ENCODE measurements at regions not wholly inside any gene's neighbourhood (a gene's known extent, or its start where the extent isn't known, plus 50 kb on each side); places are given as distances from the start of the nearest gene placed in this dataset.
"Not testable (repeated sequence)": the region's sequence is repeated elsewhere in the genome, so short reads cannot be mapped to it uniquely, and the experiment has no call there.

GRCh38 chr12:67534046-67534445 lies 114.5 kb upstream of the DYRK2 start:
- no peak for DNase-seq (ENCODE audit: low read depth in 2 of 2)

GRCh38 chr12:67534681-67535080 lies 113.9 kb upstream of the DYRK2 start:
- no peak for DNase-seq (ENCODE audit: low read depth in 2 of 2)

- no peak for DNase-seq (ENCODE audit: low read depth in 2 of 2)
These were observed 113.4 kb upstream of the DYRK2 start for GRCh38 chr12:67535176-67535575.

GRCh38 chr12:67535971-67536370 lies 112.6 kb upstream of the DYRK2 start:
- DNase-seq (ENCODE audit: low read depth in 2 of 2): no peak

- no peak for DNase-seq (ENCODE audit: low read depth in 2 of 2)
These were observed 109.2 kb upstream of the DYRK2 start for GRCh38 chr12:67539329-67539728.

- no peak for DNase-seq (ENCODE audit: low read depth in 2 of 2)
These were observed 108.6 kb upstream of the DYRK2 start for GRCh38 chr12:67539946-67540345.

GRCh38 chr12:67540920-67541624 lies 107.5 kb upstream of the DYRK2 start:
- no peak for DNase-seq (ENCODE audit: low read depth in 2 of 2)

- DNase-seq (ENCODE audit: low read depth in 2 of 2): no peak
These were observed 106.9 kb upstream of the DYRK2 start for GRCh38 chr12:67541625-67541991.

- DNase-seq (ENCODE audit: low read depth in 2 of 2): no peak
These were observed 105.3 kb upstream of the DYRK2 start for GRCh38 chr12:67543021-67543770.

- no peak for DNase-seq (ENCODE audit: low read depth in 2 of 2)
These were observed 103.2 kb upstream of the DYRK2 start for GRCh38 chr12:67545298-67545697.

- DNase-seq (ENCODE audit: low read depth in 2 of 2): no peak
These were observed 101.8 kb upstream of the DYRK2 start for GRCh38 chr12:67546746-67547145.

GRCh38 chr12:67555075-67555717 lies 93.3 kb upstream of the DYRK2 start:
- not testable (repeated sequence) for DNase-seq (ENCODE audit: low read depth in 2 of 2)

GRCh38 chr12:67558775-67559174 lies 89.8 kb upstream of the DYRK2 start:
- DNase-seq (ENCODE audit: low read depth in 2 of 2): no peak

GRCh38 chr12:67559751-67560150 lies 88.8 kb upstream of the DYRK2 start:
- no peak for DNase-seq (ENCODE audit: low read depth in 2 of 2)

- no peak for DNase-seq (ENCODE audit: low read depth in 2 of 2)
These were observed 85.8 kb upstream of the DYRK2 start for GRCh38 chr12:67562513-67563287.

- DNase-seq (ENCODE audit: low read depth in 2 of 2): no peak
These were observed 80.5 kb upstream of the DYRK2 start for GRCh38 chr12:67568055-67568454.

- DNase-seq (ENCODE audit: low read depth in 2 of 2): no peak
These were observed 76.1 kb upstream of the DYRK2 start for GRCh38 chr12:67572492-67572891.

- no peak for DNase-seq (ENCODE audit: low read depth in 2 of 2)
These were observed 75.0 kb upstream of the DYRK2 start for GRCh38 chr12:67573566-67573965.

- DNase-seq (ENCODE audit: low read depth in 2 of 2): no peak
These were observed 69.4 kb upstream of the DYRK2 start for GRCh38 chr12:67578976-67579661.

- DNase-seq (ENCODE audit: low read depth in 2 of 2): no peak
These were observed 68.9 kb upstream of the DYRK2 start for GRCh38 chr12:67579662-67580003.

- no peak for DNase-seq (ENCODE audit: low read depth in 2 of 2)
These were observed 66.2 kb upstream of the DYRK2 start for GRCh38 chr12:67582238-67582834.
